HepG2 (cell line): ENCODE measurements at regions not wholly inside any gene's neighbourhood (a gene's known extent, or its start where the extent isn't known, plus 50 kb on each side); places are given as distances from the start of the nearest gene placed in this dataset.

ENCODE experiments used
- ATAC-seq: fragments of 200-7000 bp; cut with Tn5 transposase; 3 replicates; pipeline ENCODE4 v1.9.1; 2020; ENCODE audit warnings: mild to moderate bottlenecking, moderate library complexity
- BruUV-seq: library from RNA; stranded (reverse); fragments of 400-500 nt; replicated peaks from 2 replicates; lab custom pipeline; 2021; lab: Mats Ljungman, UMichigan
- CTCF ChIA-PET: fragments of 300-600 bp; formaldehyde crosslinking; extraction: SDS; loops from one replicate; lab custom pipeline; 2021; ENCODE audit warnings: low total read pairs, inconsistent platforms, low intra/inter-chr PET ratio; lab: Yijun Ruan, JAX
- POLR2A ChIA-PET: fragments of 350-600 bp; sonication (Branson Sonifier 250); formaldehyde crosslinking; loops from one replicate; lab custom pipeline; 2020; ENCODE audit warnings: antibody characterized with exemption, inconsistent platforms; lab: Yijun Ruan, JAX
- DNase-seq: peaks from one replicate; pipeline ENCODE4 v3.0.0-alpha.2; 2015; ENCODE audit warnings: low spot score
- FAIRE-seq: peaks from 3 replicates; lab custom pipeline; 2011; peaks lifted over from hg19 to GRCh38; lab: Jason Lieb, UNC
- H2AFZ ChIP-seq: one replicate; pipeline ENCODE4 v1.6.1; 2011; ENCODE audit warnings: low read length, inconsistent platforms
- H3K27ac ChIP-seq: fragments of 300-600 bp; 3 replicates; pipeline ENCODE4 v1.8.0; 2011; ENCODE audit warnings: mixed run types, mild to moderate bottlenecking, mixed read lengths, low read length, inconsistent platforms; ENCODE audit not compliant: insufficient read depth; ENCODE audit errors: extremely low read length
- H3K27me3 ChIP-seq, 2 experiments: fragments of 200-600 bp in 1 of 2; 2 replicates in 1 of 2; 3 replicates in 1 of 2; pipeline versions ENCODE4 v1.6.0 to v1.8.0; 2011; ENCODE audit warnings: low read length in 2 of 2, mild to moderate bottlenecking in 2 of 2, moderate library complexity in 2 of 2, inconsistent platforms in 1 of 2; ENCODE audit not compliant: insufficient read depth in 2 of 2, control insufficient read depth in 1 of 2
- H3K36me3 ChIP-seq, 2 experiments: fragments of 200-600 bp in 1 of 2; replicated peaks in 1 of 2; 2 replicates in 1 of 2; 3 replicates in 1 of 2; pipeline versions ENCODE4 v1.5.1 to v1.8.0; 2011; ENCODE audit warnings: low read length in 2 of 2, inconsistent platforms in 1 of 2; ENCODE audit not compliant: insufficient read depth in 2 of 2, control insufficient read depth in 1 of 2
- H3K4me1 ChIP-seq: 2 replicates; pipeline ENCODE4 v1.5.1; 2012; ENCODE audit warnings: low read length, inconsistent platforms; ENCODE audit not compliant: insufficient read depth
- H3K4me2 ChIP-seq: 2 replicates; pipeline ENCODE4 v1.6.0; 2011; ENCODE audit warnings: low read depth, low read length, inconsistent platforms
- H3K4me3 ChIP-seq, 3 experiments: fragments of 200-600 bp in 1 of 3; sonication (generic), shearing (Covaris generic) in 1 of 3; replicated peaks in 1 of 3; 2 replicates each; pipeline ENCODE4 v1.5.1; 2011 to 2016; ENCODE audit warnings: low read length in 3 of 3, inconsistent platforms in 2 of 3, low read depth in 2 of 3, mild to moderate bottlenecking in 2 of 3, control low read depth in 1 of 3, mixed read lengths in 1 of 3; ENCODE audit not compliant: insufficient read depth in 1 of 3
- H3K79me2 ChIP-seq: one replicate; pipeline ENCODE4 v1.6.1; 2011; ENCODE audit warnings: low read length, inconsistent platforms; ENCODE audit not compliant: insufficient read depth
- H3K9ac ChIP-seq: 2 replicates; pipeline ENCODE4 v1.6.0; 2011; ENCODE audit warnings: mild to moderate bottlenecking, low read depth, low read length, inconsistent platforms; ENCODE audit not compliant: insufficient read depth
- H3K9me3 ChIP-seq: 2 replicates; pipeline ENCODE4 v1.5.1; 2012; ENCODE audit warnings: mild to moderate bottlenecking, low read length
- H4K20me1 ChIP-seq: 2 replicates; pipeline ENCODE4 v1.6.0; 2011; ENCODE audit warnings: inconsistent platforms, mild to moderate bottlenecking, low read length, moderate library complexity; ENCODE audit not compliant: insufficient read depth
- ARID4A ChIP-seq: sonication (generic); formaldehyde crosslinking; IDR thresholded peaks from 2 replicates; pipeline ENCODE4 v1.5.0; 2020; ENCODE audit warnings: mild to moderate bottlenecking, missing genetic modification reagents, borderline replicate concordance
- CCAR2 ChIP-seq: fragments of 200-400 bp; formaldehyde crosslinking; optimal IDR thresholded peaks from 2 replicates; pipeline ENCODE3; 2018; ENCODE audit warnings: low read depth, mild to moderate bottlenecking, low read length, moderate library complexity
- CREBL2 ChIP-seq: sonication (generic); formaldehyde crosslinking; IDR thresholded peaks from 2 replicates; pipeline ENCODE4 v1.8.1; 2023; ENCODE audit warnings: missing genetic modification reagents, mild to moderate bottlenecking, borderline replicate concordance
- ERF ChIP-seq: IDR thresholded peaks from 2 replicates; pipeline ENCODE4 v1.6.1; 2018; ENCODE audit warnings: missing biosample characterization, missing genetic modification reagents
- HDAC6 ChIP-seq: fragments of 200-600 bp; sonication (generic); IDR thresholded peaks from 2 replicates; pipeline ENCODE4 v1.7.0; 2017; ENCODE audit warnings: mild to moderate bottlenecking, antibody characterized with exemption, low read length, low read depth
- HNRNPK ChIP-seq: fragments of 200-400 bp; formaldehyde crosslinking; IDR thresholded peaks from 2 replicates; pipeline ENCODE4 v1.6.1; 2018; ENCODE audit warnings: low read length, low read depth, moderate library complexity, mild to moderate bottlenecking; ENCODE audit not compliant: poor library complexity, severe bottlenecking
- NFATC3 ChIP-seq: sonication (generic); formaldehyde crosslinking; IDR thresholded peaks from 2 replicates; pipeline ENCODE4 v1.5.1; 2020; ENCODE audit warnings: mild to moderate bottlenecking, missing genetic modification reagents
- NFYB ChIP-seq: sonication (generic); formaldehyde crosslinking; IDR thresholded peaks from 2 replicates; pipeline ENCODE4 v1.4.0; 2020; ENCODE audit warnings: missing genetic modification reagents
- REPIN1 ChIP-seq: sonication (generic); formaldehyde crosslinking; IDR thresholded peaks from 2 replicates; pipeline ENCODE4 v1.8.0; 2022; ENCODE audit warnings: missing genetic modification reagents, low read depth, mild to moderate bottlenecking, borderline replicate concordance
- SMC3 ChIP-seq: IDR thresholded peaks from 2 replicates; pipeline ENCODE4 v1.6.1; 2011; ENCODE audit warnings: low read length, improper control_type of control experiment
- ZMYM2 ChIP-seq: sonication (generic); formaldehyde crosslinking; IDR thresholded peaks from 2 replicates; pipeline ENCODE4 v1.8.0; 2022; ENCODE audit warnings: mild to moderate bottlenecking, missing genetic modification reagents
- ZNF143 ChIP-seq: sonication (generic); formaldehyde crosslinking; IDR thresholded peaks from 2 replicates; pipeline ENCODE4 v1.4.0; 2020; ENCODE audit warnings: missing genetic modification reagents
- ZNF264 ChIP-seq: sonication (generic); formaldehyde crosslinking; IDR thresholded peaks from 2 replicates; pipeline ENCODE4 v1.4.0; 2020; ENCODE audit warnings: missing genetic modification reagents
- ZNF275 ChIP-seq: sonication (generic); formaldehyde crosslinking; IDR thresholded peaks from 2 replicates; pipeline ENCODE4 v1.8.0; 2022; ENCODE audit warnings: missing genetic modification reagents, mild to moderate bottlenecking, inconsistent platforms, borderline replicate concordance
- ZNF382 ChIP-seq: sonication (generic); formaldehyde crosslinking; IDR thresholded peaks from 2 replicates; pipeline ENCODE4 v1.5.0; 2020; ENCODE audit warnings: missing genetic modification reagents, mild to moderate bottlenecking, borderline replicate concordance
- WGBS: methylation state at CpG from one replicate; pipeline ENCODE4 v1.1.6; 2017; ENCODE audit warnings: low lambda C conversion rate; 5-methylcytosine and 5-hydroxymethylcytosine counted together
- in situ Hi-C: cut with HindIII; loops from 2 replicates; pipeline ENCODE4 v1.10.0; 2017; ENCODE audit warnings: low pct_unique_long_range_greater_than_20kb; ENCODE audit not compliant: extremely low pct_ligation_motif_present
- intact Hi-C: fragments of 100-400 bp; cut with micrococcal nuclease; formaldehyde crosslinking; loops from one replicate; pipeline ENCODE4 v1.10.0; 2022; ENCODE audit not compliant: unreplicated experiment

GRCh38 chr7:21215307-21215706, 212.6 kb upstream of the SP4 start:
- intact Hi-C loops (no loop called here), in situ Hi-C loops (no loop called here)
- DNase-seq, result no peak

GRCh38 chr7:21217365-21217764, 210.5 kb upstream of the SP4 start:
- Histone ChIP-seq H3K27me3 (no peaks in the 10 kb centered on the region), H2AFZ (no peak overlapping the region), H3K9me3 (no peaks in the 10 kb centered on the region), H4K20me1 (no peaks in the 10 kb centered on the region), H3K4me2 (no peak overlapping the region), H3K79me2 (no peaks in the 10 kb centered on the region), H3K4me3 (no peak overlapping the region), H3K9ac (no peak overlapping the region), H3K4me1 (no peaks in the 10 kb centered on the region), H3K27ac (no peak overlapping the region), H3K36me3 (no peaks in the 10 kb centered on the region)
- ATAC-seq (no peak), FAIRE-seq (no peak), DNase-seq (no peak)
- in situ Hi-C loops (no loop called here), intact Hi-C loops (no loop called here)
- ChIA-PET CTCF (no interaction called here), POLR2A (no interaction called here)
- WGBS, result 50% methylated on average over 1 of the region's 1 CpG
- BruUV-seq, result no TSS peak
- TF ChIP-seq ZMYM2 (CRISPR knock-in tag) (no peak), ARID4A (no peak), CREBL2 (CRISPR knock-in tag) (no peak), ERF (no peak), HDAC6 (no peak), NFYB (CRISPR knock-in tag) (no peak), ZNF382 (CRISPR knock-in tag) (no peak), ZNF143 (CRISPR knock-in tag) (no peak), REPIN1 (CRISPR knock-in tag) (no peak)

More at GRCh38 chr7:21215307-21215706, 212.6 kb upstream of the SP4 start:
- POLR2A ChIA-PET, result no interaction called here
- H3K27ac ChIP-seq, result no peak overlapping the region
- no peak overlapping the region for H2AFZ ChIP-seq
- TF ChIP-seq HNRNPK (peak; percentile 73), SMC3 (no peak), ZNF264 (CRISPR knock-in tag) (no peak), CCAR2 (no peak), ZNF275 (CRISPR knock-in tag) (no peak), NFATC3 (no peak)
- H3K9me3 ChIP-seq, result no peaks in the 10 kb centered on the region
- no peak overlapping the region for H3K4me2 ChIP-seq
- H3K9ac ChIP-seq, result no peak overlapping the region
- H3K79me2 ChIP-seq, result no peaks in the 10 kb centered on the region
- 0% methylated on average over 1 of the region's 1 CpG for WGBS
- no TSS peak for BruUV-seq
- no peak for FAIRE-seq
- H4K20me1 ChIP-seq, result no peaks in the 10 kb centered on the region
- no peaks in the 10 kb centered on the region for H3K4me1 ChIP-seq
- H3K36me3 ChIP-seq, result no peaks in the 10 kb centered on the region
- no peak overlapping the region for H3K4me3 ChIP-seq
- ATAC-seq, result no peak
- no peaks in the 10 kb centered on the region for H3K27me3 ChIP-seq
- CTCF ChIA-PET, result no interaction called here
